Esophagus muscularis mucosa (tissue), 4 donors: ENCODE measurements at regions not wholly inside any gene's neighbourhood (a gene's known extent, or its start where the extent isn't known, plus 50 kb on each side); places are given as distances from the start of the nearest gene placed in this dataset.

Experiments used
- DNase-seq: peaks from one replicate; pipeline ENCODE4 v3.0.0-alpha.2; 2017; ENCODE audit errors: extremely low spot score
- H3K27ac ChIP-seq, 4 donors: fragments of 200-600 bp; sonication (generic); replicated peaks in 1 of 4; 1 replicate in 3 of 4; 2 replicates in 1 of 4; pipeline ENCODE4 v1.5.1; 2016 to 2019; ENCODE audit warnings: mild to moderate bottlenecking in 1 of 4
- H3K27me3 ChIP-seq, 4 donors: fragments of 200-600 bp; sonication (generic); one replicate each; pipeline versions ENCODE4 v1.5.1 to v1.6.0; 2016 to 2019
- H3K36me3 ChIP-seq, 4 donors: fragments of 200-600 bp; sonication (generic); one replicate each; pipeline ENCODE4 v1.5.1; 2016 to 2019
- H3K4me1 ChIP-seq, 4 donors: fragments of 200-600 bp; sonication (generic); one replicate each; pipeline ENCODE4 v1.5.1; 2016 to 2019
- H3K4me3 ChIP-seq, 4 donors: fragments of 200-600 bp; sonication (generic); 1 replicate in 2 of 4; 2 replicates in 2 of 4; pipeline ENCODE4 v1.5.1; 2016 to 2019; ENCODE audit warnings: mild to moderate bottlenecking in 4 of 4, moderate library complexity in 1 of 4
- H3K9me3 ChIP-seq, 4 donors: fragments of 200-600 bp; sonication (generic); 1 replicate in 3 of 4; 2 replicates in 1 of 4; pipeline ENCODE4 v1.5.1; 2016 to 2019
- CTCF ChIP-seq, 3 experiments: fragments of 200-600 bp in 2 of 3; fragments of 450-650 bp in 1 of 3; sonication (generic) in 2 of 3; IDR thresholded peaks; one replicate each; pipeline ENCODE4 v1.5.1; 2017 to 2019; ENCODE audit warnings: antibody characterized with exemption in 3 of 3, mild to moderate bottlenecking in 2 of 3, moderate library complexity in 1 of 3
- EP300 ChIP-seq: sonication (generic); formaldehyde crosslinking; IDR thresholded peaks from one replicate; pipeline ENCODE4 v1.6.1; 2017; ENCODE audit warnings: antibody characterized with exemption
- POLR2A ChIP-seq: fragments of 450-650 bp; IDR thresholded peaks from one replicate; pipeline ENCODE4 v1.6.1; 2017; ENCODE audit warnings: antibody characterized with exemption, moderate library complexity, mild to moderate bottlenecking, low read depth
- POLR2AphosphoS5 ChIP-seq, 2 donors: sonication (generic); formaldehyde crosslinking; IDR thresholded peaks; one replicate each; pipeline ENCODE4 v1.6.1; 2017; ENCODE audit warnings: antibody characterized with exemption in 2 of 2
- WGBS: methylation state at CpG from one replicate; pipeline ENCODE4 v1.1.5; 2018; 5-methylcytosine and 5-hydroxymethylcytosine counted together
- intact Hi-C: fragments of 100-400 bp; cut with DNase I; formaldehyde crosslinking; loops from one replicate; pipeline ENCODE4 v1.15.1; 2023

- 32% methylated on average over 2 of the region's 2 CpGs for WGBS
Observed at GRCh38 chr13:48761256-48761655, 107.5 kb downstream of the CYSLTR2 start.

GRCh38 chr13:48769107-48769704 lies 115.5 kb downstream of the CYSLTR2 start:
- H3K4me1 ChIP-seq: no peaks in the 10 kb centered on the region
- 37% methylated on average over 4 of the region's 4 CpGs for WGBS
- peak; percentile 96 for DNase-seq
- no peak overlapping the region for H3K27ac ChIP-seq
- TF ChIP-seq POLR2A (no peak), POLR2AphosphoS5 (IDR thresholded peaks at IDR 0.05) (peak; percentile 37 to 42), CTCF (IDR thresholded peaks at IDR 0.05) (peak in 2 of 3 experiments; percentile 98 to 100), EP300 (no peak)
- no peaks in the 10 kb centered on the region for H3K36me3 ChIP-seq
- H3K9me3 ChIP-seq: peaks cover 0 to 14% (median 3%) of the 10 kb centered on the region in 4 donors
- intact Hi-C loops: loop anchor here (2.0 to 5.0 kb wide), 2 partner anchors 20 to 172 kb away; no protein-coding TSS in a partner anchor
- H3K4me3 ChIP-seq: no peak overlapping the region
- no peaks in the 10 kb centered on the region for H3K27me3 ChIP-seq

More at GRCh38 chr13:48761256-48761655, 107.5 kb downstream of the CYSLTR2 start:
- Histone ChIP-seq H3K4me1 (peaks cover 0 to 12% (median 10%) of the 10 kb centered on the region in 4 donors), H3K27ac (no peak overlapping the region), H3K36me3 (no peaks in the 10 kb centered on the region), H3K4me3 (no peak overlapping the region), H3K27me3 (no peaks in the 10 kb centered on the region), H3K9me3 (peaks cover 0 to 14% (median 3%) of the 10 kb centered on the region in 4 donors)
- TF ChIP-seq POLR2AphosphoS5 (IDR thresholded peaks at IDR 0.05): no peak
- no peak for TF ChIP-seq POLR2A
- TF ChIP-seq EP300: no peak
- no peak for TF ChIP-seq CTCF (IDR thresholded peaks at IDR 0.05)
- intact Hi-C loops: no loop called here
- no peak for DNase-seq

- TF ChIP-seq POLR2AphosphoS5 (IDR thresholded peaks at IDR 0.05): no peak
- no peak for TF ChIP-seq POLR2A
- TF ChIP-seq EP300: no peak
- no peak for TF ChIP-seq CTCF (IDR thresholded peaks at IDR 0.05)
- DNase-seq: peak; percentile 24
- Histone ChIP-seq H3K36me3 (no peaks in the 10 kb centered on the region), H3K27ac (no peak overlapping the region), H3K4me1 (no peaks in the 10 kb centered on the region), H3K9me3 (peaks cover 0 to 5% (median 0%) of the 10 kb centered on the region in 4 donors), H3K27me3 (peaks cover 0 to 4% (median 0%) of the 10 kb centered on the region in 4 donors), H3K4me3 (no peak overlapping the region)
- intact Hi-C loops: no loop called here
- 91% methylated on average over 1 of the region's 1 CpG for WGBS
Observed at GRCh38 chr13:48770372-48770771, 116.6 kb downstream of the CYSLTR2 start.

DNA sequence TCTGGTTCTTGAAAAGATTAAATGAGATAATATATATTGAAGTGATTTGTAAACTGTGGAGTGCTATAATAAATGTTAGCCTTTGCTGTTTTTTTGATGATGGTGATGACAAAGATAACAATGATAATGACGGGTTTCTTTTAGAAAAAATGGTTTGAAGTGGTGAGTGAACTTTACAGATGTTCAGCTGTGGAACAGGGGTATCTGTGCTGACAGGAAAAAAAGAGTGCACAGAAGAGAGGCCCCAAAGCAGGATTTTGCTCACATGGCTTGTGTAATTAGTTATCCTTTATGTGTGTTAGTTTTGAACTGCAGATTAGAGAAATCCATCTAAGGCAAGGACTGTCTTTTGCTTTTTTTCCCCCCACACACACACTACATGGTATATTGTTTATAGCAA lies 119.2 kb downstream of the CYSLTR2 start:
- Histone ChIP-seq H3K9me3 (no peaks in the 10 kb centered on the region), H3K36me3 (no peaks in the 10 kb centered on the region), H3K4me3 (no peak overlapping the region), H3K27ac (no peak overlapping the region), H3K4me1 (no peaks in the 10 kb centered on the region), H3K27me3 (peaks cover 0 to 4% (median 0%) of the 10 kb centered on the region in 4 donors)
- intact Hi-C loops: no loop called here
- TF ChIP-seq POLR2A (no peak), CTCF (IDR thresholded peaks at IDR 0.05) (no peak), POLR2AphosphoS5 (IDR thresholded peaks at IDR 0.05) (no peak), EP300 (no peak)
- WGBS: 46% methylated on average over 1 of the region's 1 CpG
- no peak for DNase-seq
